Fibroblast of skin of abdomen (primary cell): ENCODE measurements at regions not wholly inside any gene's neighbourhood (a gene's known extent, or its start where the extent isn't known, plus 50 kb on each side); places are given as distances from the start of the nearest gene placed in this dataset.
"Not testable (repeated sequence)": the region's sequence is repeated elsewhere in the genome, so short reads cannot be mapped to it uniquely, and the experiment has no call there.

ENCODE experiments used
- DNase-seq: peaks from one replicate; pipeline ENCODE4 v3.0.0-alpha.2; 2013

- DNase-seq: no peak
Measured at GRCh38 chr6:121641158-121641557, 205.7 kb downstream of the GJA1 start.

GRCh38 chr6:121645100-121645745, 209.8 kb downstream of the GJA1 start:
- DNase-seq: peak; percentile 70

- DNase-seq: peak; percentile 82
Measured at GRCh38 chr6:121647905-121648304, 212.5 kb downstream of the GJA1 start.

- DNase-seq: no peak
Measured at GRCh38 chr6:121649951-121650350, 214.5 kb downstream of the GJA1 start.

- DNase-seq: no peak
Measured at GRCh38 chr6:121651420-121651819, 216.0 kb downstream of the GJA1 start.

GRCh38 chr6:121652223-121652622, 216.8 kb downstream of the GJA1 start:
- DNase-seq: no peak

- DNase-seq: peak; percentile 84
Measured at GRCh38 chr6:121652726-121653623, 217.5 kb downstream of the GJA1 start.

DNA sequence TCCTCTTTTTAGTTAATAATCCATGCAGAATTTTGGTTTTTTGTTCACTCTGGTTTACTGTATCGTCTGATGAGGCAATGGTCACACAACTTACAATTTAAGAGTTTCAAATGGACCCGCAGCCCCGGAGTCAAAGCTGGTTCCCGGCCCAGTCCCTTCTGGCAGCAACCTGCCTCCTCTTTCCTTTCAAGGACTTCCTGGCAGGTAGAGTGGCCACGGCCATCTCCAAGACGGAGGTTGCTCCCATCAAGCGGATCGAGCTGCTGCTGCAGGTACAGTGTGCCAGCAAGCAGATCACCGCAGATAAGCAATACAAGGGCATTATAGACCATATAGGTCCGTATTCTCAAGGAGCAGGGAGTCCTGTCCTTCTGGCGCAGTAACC, 218.2 kb downstream of the GJA1 start:
- no peak for DNase-seq

GRCh38 chr6:121657972-121658371, 222.5 kb downstream of the GJA1 start:
- DNase-seq: no peak

GRCh38 chr6:121660277-121660676, 224.8 kb downstream of the GJA1 start:
- no peak for DNase-seq

- no peak for DNase-seq
Measured at GRCh38 chr6:121663292-121663810, 227.9 kb downstream of the GJA1 start.

DNA sequence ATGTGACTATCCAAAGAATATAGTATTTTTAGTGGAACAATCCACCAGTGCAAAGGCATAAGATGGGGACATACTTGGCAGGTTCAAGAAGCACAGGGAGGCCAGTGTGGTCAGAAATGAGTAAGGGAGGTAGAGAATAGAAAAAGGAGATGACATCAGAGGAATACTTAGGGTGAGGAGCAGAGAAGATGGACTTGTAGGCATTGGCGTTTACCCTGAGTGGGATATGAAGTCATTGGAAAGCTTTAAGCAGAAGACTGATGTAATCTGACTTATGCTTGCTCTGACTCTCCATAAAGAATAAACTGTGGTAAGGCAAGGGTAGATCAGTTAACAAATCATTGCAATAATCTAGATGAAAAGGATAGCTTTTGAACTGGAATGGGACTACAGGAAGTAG, 228.7 kb downstream of the GJA1 start:
- no peak for DNase-seq

DNA sequence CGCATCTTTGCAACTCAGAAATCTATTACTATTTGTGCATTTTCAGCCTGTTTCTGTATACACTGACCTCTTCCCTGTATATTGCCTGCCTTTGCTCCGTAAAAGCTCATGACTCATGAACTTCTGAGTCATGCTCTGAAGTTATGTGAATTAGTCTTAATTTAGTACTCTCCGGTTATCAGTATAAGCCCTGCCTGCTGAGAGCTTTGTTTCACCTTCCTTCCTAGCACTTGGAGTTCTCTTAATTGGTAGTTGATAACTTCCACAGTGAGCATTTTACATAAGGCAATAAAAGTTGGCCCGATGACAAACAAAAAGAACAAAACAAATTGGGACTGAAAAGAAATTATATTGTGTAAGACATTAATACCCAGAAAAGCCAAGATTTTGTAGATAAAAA, 231.4 kb downstream of the GJA1 start:
- DNase-seq: peak; percentile 81

GRCh38 chr6:121668259-121668658, 232.8 kb downstream of the GJA1 start:
- peak; percentile 39 for DNase-seq

DNA sequence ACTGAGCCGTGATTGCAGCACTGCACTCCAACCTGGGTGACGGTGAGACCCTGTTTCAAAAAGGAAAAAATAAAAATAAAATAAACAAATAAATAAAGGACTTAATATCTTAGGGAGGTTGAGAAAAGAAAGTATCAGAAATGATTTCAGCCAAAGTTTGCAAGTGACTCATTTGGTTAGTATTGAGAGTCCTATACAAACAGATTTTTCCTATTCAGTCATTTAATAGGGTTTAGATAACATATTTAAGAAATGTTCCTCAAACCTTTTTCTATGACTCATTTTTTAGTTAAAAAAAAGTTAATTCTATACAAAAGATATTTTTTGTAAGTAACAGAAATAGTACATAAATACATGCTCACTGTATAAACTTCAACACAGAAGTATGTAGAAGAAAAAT, 235.1 kb downstream of the GJA1 start:
- peak; percentile 47 for DNase-seq

DNA sequence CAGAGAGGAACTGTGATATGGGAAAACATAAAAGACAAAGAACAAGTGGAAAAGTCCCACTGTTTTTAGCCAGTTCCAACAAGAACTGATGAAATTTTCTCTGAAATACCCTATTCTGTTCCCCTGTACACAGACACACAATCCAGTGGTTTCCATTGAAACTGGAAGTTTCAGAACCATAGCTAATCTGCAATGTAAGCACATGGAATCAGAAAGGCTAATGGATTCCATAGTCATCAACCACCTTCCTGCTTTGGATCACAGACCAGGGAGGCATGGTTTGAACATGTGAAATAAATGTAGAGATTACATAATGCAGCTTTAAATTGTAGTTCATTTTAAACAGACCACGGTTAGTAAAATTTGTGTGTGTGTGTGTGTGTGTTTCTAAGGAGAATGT, 242.1 kb downstream of the GJA1 start:
- DNase-seq: peak; percentile 73

DNA sequence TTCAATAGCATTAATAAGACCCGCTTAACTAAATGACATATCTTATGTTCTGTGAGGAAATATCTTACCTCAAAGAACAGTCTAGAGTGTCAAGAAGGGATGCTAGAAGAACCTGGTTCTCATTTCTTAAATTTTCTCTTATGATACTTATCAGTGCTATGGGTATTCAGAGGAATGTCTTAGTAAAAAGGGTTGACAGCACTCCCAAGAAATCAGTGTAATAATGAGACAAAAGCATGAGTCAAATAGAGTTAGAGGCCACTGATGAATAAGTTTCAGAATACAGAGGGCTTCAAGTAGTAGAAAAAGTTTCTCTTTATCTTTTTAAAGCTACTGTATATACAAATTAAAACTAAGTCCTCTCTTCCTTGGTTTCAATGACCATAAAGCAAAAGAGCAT, 242.8 kb downstream of the GJA1 start:
- peak; percentile 23 for DNase-seq

DNA sequence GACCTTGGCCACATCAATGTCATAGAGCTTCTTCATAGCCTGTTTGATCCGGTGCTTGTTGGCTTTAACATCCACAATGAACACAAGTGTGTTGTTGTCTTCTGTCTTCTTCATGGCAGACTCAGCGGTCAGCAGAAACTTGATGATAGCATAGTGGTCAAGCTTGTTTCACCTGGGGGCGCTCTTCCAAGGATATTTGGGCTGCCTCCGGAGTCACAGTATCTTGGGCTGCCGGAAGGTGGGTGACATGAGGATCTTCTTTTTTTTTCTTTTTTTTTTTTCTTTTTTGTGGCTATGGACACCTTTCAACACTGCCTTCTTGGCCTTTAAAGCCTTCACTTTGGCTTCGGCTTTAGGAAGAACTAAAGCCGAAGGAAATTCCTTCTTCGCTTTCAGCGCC, 244.6 kb downstream of the GJA1 start:
- no peak for DNase-seq

GRCh38 chr6:121682666-121683065, 247.2 kb downstream of the GJA1 start:
- no peak for DNase-seq

DNA sequence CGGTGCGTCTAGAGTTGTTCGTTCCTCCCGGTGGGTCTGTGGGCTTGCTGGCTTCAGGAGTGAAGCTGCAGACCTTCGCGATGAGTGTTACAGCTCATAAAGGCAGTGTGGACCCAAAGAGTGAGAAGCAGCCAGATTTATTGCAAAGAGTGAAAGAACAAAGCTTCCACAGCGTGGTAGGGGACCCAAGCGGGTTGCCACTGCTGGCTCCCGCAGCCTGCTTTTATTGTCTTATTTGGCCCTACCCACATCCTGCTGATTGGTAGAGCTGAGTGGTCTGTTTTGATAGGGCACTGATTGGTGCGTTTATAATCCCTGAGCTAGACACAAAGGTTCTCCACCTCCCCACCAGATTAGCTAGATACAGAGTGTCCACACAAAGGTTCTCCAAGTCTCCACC, 250.4 kb downstream of the GJA1 start:
- DNase-seq: not testable (repeated sequence)

- DNase-seq: no peak
Measured at GRCh38 chr6:121686611-121687023, 251.2 kb downstream of the GJA1 start.

- DNase-seq: peak; percentile 24
Measured at GRCh38 chr6:121688974-121689373, 253.5 kb downstream of the GJA1 start.

- peak; percentile 73 for DNase-seq
Measured at GRCh38 chr6:121691126-121691551, 255.7 kb downstream of the GJA1 start.

DNA sequence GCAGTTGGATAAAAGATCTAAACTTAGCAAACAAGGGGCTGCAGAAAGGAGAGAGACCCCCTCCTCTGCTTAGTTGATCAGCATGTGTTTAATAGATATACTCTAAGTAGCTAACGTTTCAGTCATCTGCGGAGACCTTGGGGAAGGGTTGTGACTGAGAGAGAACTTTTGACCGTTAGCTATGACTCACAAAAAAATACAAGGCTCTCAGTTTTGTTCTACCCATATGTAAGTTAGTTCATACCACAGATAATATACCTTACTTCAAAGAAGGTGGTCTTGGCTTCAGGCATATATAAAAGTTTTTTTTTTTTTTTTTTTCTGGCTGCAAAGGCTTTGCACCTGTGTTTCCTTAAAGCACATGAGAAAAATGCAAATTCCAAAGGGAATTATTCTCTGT, 258.9 kb downstream of the GJA1 start:
- peak; percentile 57 for DNase-seq
